Esophagus muscularis mucosa (tissue), 4 donors: ENCODE measurements at regions not wholly inside any gene's neighbourhood (a gene's known extent, or its start where the extent isn't known, plus 50 kb on each side); places are given as distances from the start of the nearest gene placed in this dataset.

Experiments used
- DNase-seq: peaks from one replicate; pipeline ENCODE4 v3.0.0-alpha.2; 2017; ENCODE audit errors: extremely low spot score
- H3K27ac ChIP-seq, 4 donors: fragments of 200-600 bp; sonication (generic); replicated peaks in 1 of 4; 1 replicate in 3 of 4; 2 replicates in 1 of 4; pipeline ENCODE4 v1.5.1; 2016 to 2019; ENCODE audit warnings: mild to moderate bottlenecking in 1 of 4
- H3K27me3 ChIP-seq, 4 donors: fragments of 200-600 bp; sonication (generic); one replicate each; pipeline versions ENCODE4 v1.5.1 to v1.6.0; 2016 to 2019
- H3K36me3 ChIP-seq, 4 donors: fragments of 200-600 bp; sonication (generic); one replicate each; pipeline ENCODE4 v1.5.1; 2016 to 2019
- H3K4me1 ChIP-seq, 4 donors: fragments of 200-600 bp; sonication (generic); one replicate each; pipeline ENCODE4 v1.5.1; 2016 to 2019
- H3K4me3 ChIP-seq, 4 donors: fragments of 200-600 bp; sonication (generic); 1 replicate in 2 of 4; 2 replicates in 2 of 4; pipeline ENCODE4 v1.5.1; 2016 to 2019; ENCODE audit warnings: mild to moderate bottlenecking in 4 of 4, moderate library complexity in 1 of 4
- H3K9me3 ChIP-seq, 4 donors: fragments of 200-600 bp; sonication (generic); 1 replicate in 3 of 4; 2 replicates in 1 of 4; pipeline ENCODE4 v1.5.1; 2016 to 2019
- CTCF ChIP-seq, 3 experiments: fragments of 200-600 bp in 2 of 3; fragments of 450-650 bp in 1 of 3; sonication (generic) in 2 of 3; IDR thresholded peaks; one replicate each; pipeline ENCODE4 v1.5.1; 2017 to 2019; ENCODE audit warnings: antibody characterized with exemption in 3 of 3, mild to moderate bottlenecking in 2 of 3, moderate library complexity in 1 of 3
- EP300 ChIP-seq: sonication (generic); formaldehyde crosslinking; IDR thresholded peaks from one replicate; pipeline ENCODE4 v1.6.1; 2017; ENCODE audit warnings: antibody characterized with exemption
- POLR2A ChIP-seq: fragments of 450-650 bp; IDR thresholded peaks from one replicate; pipeline ENCODE4 v1.6.1; 2017; ENCODE audit warnings: antibody characterized with exemption, moderate library complexity, mild to moderate bottlenecking, low read depth
- POLR2AphosphoS5 ChIP-seq, 2 donors: sonication (generic); formaldehyde crosslinking; IDR thresholded peaks; one replicate each; pipeline ENCODE4 v1.6.1; 2017; ENCODE audit warnings: antibody characterized with exemption in 2 of 2
- WGBS: methylation state at CpG from one replicate; pipeline ENCODE4 v1.1.5; 2018; 5-methylcytosine and 5-hydroxymethylcytosine counted together
- intact Hi-C: fragments of 100-400 bp; cut with DNase I; formaldehyde crosslinking; loops from one replicate; pipeline ENCODE4 v1.15.1; 2023
- small RNA-seq, 3 donors: library from RNA; depleted of rRNA; stranded (forward); fragments of <200 nt; gene quantifications; one replicate each; pipeline ENCODE3, GENCODE V24; 2016

GRCh38 chr2:16000642-16001041 lies 60.3 kb downstream of the MYCN start:
- Histone ChIP-seq H3K4me1 (no peaks in the 10 kb centered on the region), H3K27ac (no peak overlapping the region), H3K9me3 (no peaks in the 10 kb centered on the region), H3K4me3 (no peak overlapping the region), H3K27me3 (no peaks in the 10 kb centered on the region), H3K36me3 (no peaks in the 10 kb centered on the region)
- 80% methylated on average over 6 of the region's 6 CpGs for WGBS
- TF ChIP-seq POLR2A: no peak
- TF ChIP-seq CTCF (IDR thresholded peaks at IDR 0.05): no peak
- no peak for TF ChIP-seq POLR2AphosphoS5 (IDR thresholded peaks at IDR 0.05)
- no peak for TF ChIP-seq EP300
- intact Hi-C loops: no loop called here
- no peak for DNase-seq

- intact Hi-C loops: no loop called here
- DNase-seq: no peak
- no peaks in the 10 kb centered on the region for H3K36me3 ChIP-seq
- 82% methylated on average over 11 of the region's 11 CpGs for WGBS
- no peak overlapping the region for H3K4me3 ChIP-seq
- TF ChIP-seq CTCF (IDR thresholded peaks at IDR 0.05): no peak
- TF ChIP-seq POLR2A: no peak
- H3K27me3 ChIP-seq: no peaks in the 10 kb centered on the region
- no peaks in the 10 kb centered on the region for H3K9me3 ChIP-seq
- no peaks in the 10 kb centered on the region for H3K4me1 ChIP-seq
- H3K27ac ChIP-seq: no peak overlapping the region
Measured at GRCh38 chr2:15999596-16000469, 59.5 kb downstream of the MYCN start.

GRCh38 chr2:15997728-15998280 lies 57.5 kb downstream of the MYCN start:
- H3K4me3 ChIP-seq: no peak overlapping the region
- no peaks in the 10 kb centered on the region for H3K36me3 ChIP-seq
- WGBS: 100% methylated on average over 2 of the region's 2 CpGs
- DNase-seq: no peak
- no peaks in the 10 kb centered on the region for H3K4me1 ChIP-seq
- no peaks in the 10 kb centered on the region for H3K9me3 ChIP-seq
- TF ChIP-seq POLR2AphosphoS5 (IDR thresholded peaks at IDR 0.05) (no peak), EP300 (no peak), CTCF (IDR thresholded peaks at IDR 0.05) (no peak), POLR2A (no peak)
- intact Hi-C loops: no loop called here
- no peaks in the 10 kb centered on the region for H3K27me3 ChIP-seq
- no peak overlapping the region for H3K27ac ChIP-seq

GRCh38 chr2:15996536-15997423 lies 56.4 kb downstream of the MYCN start:
- Histone ChIP-seq H3K27me3 (no peaks in the 10 kb centered on the region), H3K4me3 (no peak overlapping the region), H3K9me3 (no peaks in the 10 kb centered on the region), H3K27ac (no peak overlapping the region), H3K4me1 (no peaks in the 10 kb centered on the region), H3K36me3 (no peaks in the 10 kb centered on the region)
- TF ChIP-seq POLR2A: no peak
- no peak for TF ChIP-seq POLR2AphosphoS5 (IDR thresholded peaks at IDR 0.05)
- no peak for TF ChIP-seq EP300
- TF ChIP-seq CTCF (IDR thresholded peaks at IDR 0.05): no peak
- intact Hi-C loops: no loop called here
- WGBS: 59% methylated on average over 10 of the region's 10 CpGs
- no peak for DNase-seq

Small RNA genes in the stretch of these regions (small RNA-seq; reads per million reads assigned to genes)
- gene AC174048.1 (0 reads per million in 3 donors), gene RF00561 (0 reads per million in 3 donors)
